ENCODE measurements at regions not wholly inside any gene's neighbourhood (a gene's known extent, or its start where the extent isn't known, plus 50 kb on each side); places are given as distances from the start of the nearest gene placed in this dataset.

- no peak for DNase-seq
These were observed 52.3 kb upstream of the CITED2 start for GRCh38 chr6:139426795-139427194.

GRCh38 chr6:139425780-139426179, 51.3 kb upstream of the CITED2 start:
- no peak for DNase-seq

- DNase-seq = no peak
These were observed 49.7 kb upstream of the CITED2 start for GRCh38 chr6:139423971-139424667.

Measured in NCI-H446 treated with DMSO at 0.1 percent for 48 hours (cell line).